ENCODE measurements at regions not wholly inside any gene's neighbourhood (a gene's known extent, or its start where the extent isn't known, plus 50 kb on each side); places are given as distances from the start of the nearest gene placed in this dataset.

DNA sequence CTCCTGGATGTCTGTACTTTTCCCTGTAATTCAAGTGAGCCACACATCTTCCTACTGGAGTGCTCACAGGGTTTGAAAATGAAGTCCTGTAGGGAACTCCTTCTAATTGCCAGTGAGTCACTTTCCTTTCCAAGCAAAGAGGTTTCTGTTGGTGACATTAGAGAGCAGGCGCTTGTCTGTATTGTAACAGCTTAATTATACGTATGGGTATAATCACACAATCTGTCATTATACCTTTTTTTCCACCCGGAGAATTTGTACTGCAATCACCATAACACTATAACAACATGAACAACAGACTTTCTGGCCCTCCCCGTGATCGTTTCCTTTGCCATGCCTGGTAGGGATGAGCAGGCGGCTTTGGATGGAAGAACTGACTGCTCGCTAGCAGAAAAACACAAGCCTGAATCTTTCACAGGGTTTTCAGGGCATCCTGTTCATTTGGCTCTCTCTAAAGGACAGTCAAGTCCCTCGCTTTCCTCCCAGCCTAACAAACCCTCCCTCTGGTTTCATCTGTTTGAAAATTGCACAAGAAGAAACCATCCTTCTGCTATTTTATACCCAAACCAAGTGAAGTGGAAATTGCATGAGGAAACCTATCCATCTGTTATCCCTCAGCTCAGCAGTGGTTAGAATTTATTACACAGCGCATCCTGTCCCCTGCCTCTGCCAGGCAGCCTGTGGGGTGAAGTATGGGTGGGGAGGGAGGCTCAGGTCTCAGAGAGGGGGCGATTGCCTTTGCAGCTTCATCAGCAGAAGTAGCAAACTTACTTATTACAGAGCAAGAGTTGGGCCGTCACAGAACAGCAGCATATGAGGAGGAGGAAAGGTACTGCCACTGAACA lies 307.0 kb upstream of the TLE4 start:
- TF ChIP-seq FOS (IDR thresholded peaks at IDR 0.05; ENCODE audit: borderline replicate concordance, insufficient read depth, low read length) (no peak), EZH2 (IDR thresholded peaks at IDR 0.05; ENCODE audit: borderline replicate concordance, low read depth, low read length, severe bottlenecking) (no peak), POLR2A (IDR thresholded peaks at IDR 0.05; ENCODE audit: low read depth, low read length) (no peak), GATA2 (IDR thresholded peaks at IDR 0.05; ENCODE audit: insufficient read depth, insufficient read length, low read depth, low read length) (no peak), JUN (IDR thresholded peaks at IDR 0.05; ENCODE audit: borderline replicate concordance, insufficient read depth, insufficient read length, low read depth) (no peak), POLR2AphosphoS5 (IDR thresholded peaks at IDR 0.05; ENCODE audit: insufficient read depth, low read depth, low read length) (no peak)
- TF ChIP-seq, protein P1, sequence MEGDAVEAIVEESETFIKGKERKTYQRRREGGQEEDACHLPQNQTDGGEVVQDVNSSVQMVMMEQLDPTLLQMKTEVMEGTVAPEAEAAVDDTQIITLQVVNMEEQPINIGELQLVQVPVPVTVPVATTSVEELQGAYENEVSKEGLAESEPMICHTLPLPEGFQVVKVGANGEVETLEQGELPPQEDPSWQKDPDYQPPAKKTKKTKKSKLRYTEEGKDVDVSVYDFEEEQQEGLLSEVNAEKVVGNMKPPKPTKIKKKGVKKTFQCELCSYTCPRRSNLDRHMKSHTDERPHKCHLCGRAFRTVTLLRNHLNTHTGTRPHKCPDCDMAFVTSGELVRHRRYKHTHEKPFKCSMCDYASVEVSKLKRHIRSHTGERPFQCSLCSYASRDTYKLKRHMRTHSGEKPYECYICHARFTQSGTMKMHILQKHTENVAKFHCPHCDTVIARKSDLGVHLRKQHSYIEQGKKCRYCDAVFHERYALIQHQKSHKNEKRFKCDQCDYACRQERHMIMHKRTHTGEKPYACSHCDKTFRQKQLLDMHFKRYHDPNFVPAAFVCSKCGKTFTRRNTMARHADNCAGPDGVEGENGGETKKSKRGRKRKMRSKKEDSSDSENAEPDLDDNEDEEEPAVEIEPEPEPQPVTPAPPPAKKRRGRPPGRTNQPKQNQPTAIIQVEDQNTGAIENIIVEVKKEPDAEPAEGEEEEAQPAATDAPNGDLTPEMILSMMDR (IDR thresholded peaks at IDR 0.05; ENCODE audit: extremely low read depth in 1 of 2, insufficient read depth in 1 of 2, low read depth in 1 of 2, low read length in 2 of 2), result no peak
- TF ChIP-seq, protein P2, sequence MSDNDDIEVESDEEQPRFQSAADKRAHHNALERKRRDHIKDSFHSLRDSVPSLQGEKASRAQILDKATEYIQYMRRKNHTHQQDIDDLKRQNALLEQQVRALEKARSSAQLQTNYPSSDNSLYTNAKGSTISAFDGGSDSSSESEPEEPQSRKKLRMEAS (IDR thresholded peaks at IDR 0.05; ENCODE audit: insufficient read depth, insufficient read length), result no peak
